ENCODE measurements at regions not wholly inside any gene's neighbourhood (a gene's known extent, or its start where the extent isn't known, plus 50 kb on each side); places are given as distances from the start of the nearest gene placed in this dataset.

- Histone ChIP-seq H3K27ac (no peak overlapping the region), H2AFZ (no peak overlapping the region), H3K4me3 (ENCODE audit: low read depth, low read length) (no peak overlapping the region), H3K79me2 (no peaks in the 10 kb centered on the region), H3K9me3 (ENCODE audit: control insufficient read depth, low read length) (no peaks in the 10 kb centered on the region), H3K4me1 (no peaks in the 10 kb centered on the region), H3K36me3 (ENCODE audit: control insufficient read depth, insufficient read depth, low read length) (no peaks in the 10 kb centered on the region), H3K9ac (no peak overlapping the region), H3K27me3 (ENCODE audit: control insufficient read depth, insufficient read depth, low read length) (no peaks in the 10 kb centered on the region), H3K4me2 (ENCODE audit: low read length) (no peak overlapping the region)
- TF ChIP-seq CTCF (IDR thresholded peaks at IDR 0.05), result no peak
These were observed 202.0 kb upstream of the SALL1 start for GRCh38 chr16:51353055-51353454.

GRCh38 chr16:51349626-51350025, 198.6 kb upstream of the SALL1 start:
- no peaks in the 10 kb centered on the region for H3K36me3 ChIP-seq (ENCODE audit: control insufficient read depth, insufficient read depth, low read length)
- no peak overlapping the region for H2AFZ ChIP-seq
- no peak for TF ChIP-seq CTCF (IDR thresholded peaks at IDR 0.05)
- no peaks in the 10 kb centered on the region for H3K79me2 ChIP-seq
- no peak overlapping the region for H3K9ac ChIP-seq
- no peaks in the 10 kb centered on the region for H3K4me1 ChIP-seq
- H3K4me3 ChIP-seq (ENCODE audit: low read depth, low read length), result no peak overlapping the region
- H3K27me3 ChIP-seq (ENCODE audit: control insufficient read depth, insufficient read depth, low read length), result no peaks in the 10 kb centered on the region
- no peak overlapping the region for H3K27ac ChIP-seq
- H3K9me3 ChIP-seq (ENCODE audit: control insufficient read depth, low read length), result no peaks in the 10 kb centered on the region
- no peak overlapping the region for H3K4me2 ChIP-seq (ENCODE audit: low read length)

- H3K4me3 ChIP-seq (ENCODE audit: low read depth, low read length), result no peak overlapping the region
- H3K4me2 ChIP-seq (ENCODE audit: low read length), result no peak overlapping the region
These were observed 192.3 kb upstream of the SALL1 start for GRCh38 chr16:51343411-51343810.

GRCh38 chr16:51341204-51341603, 190.1 kb upstream of the SALL1 start:
- Histone ChIP-seq H3K4me1 (no peaks in the 10 kb centered on the region), H3K9me3 (ENCODE audit: control insufficient read depth, low read length) (no peaks in the 10 kb centered on the region), H3K4me3 (ENCODE audit: low read depth, low read length) (no peak overlapping the region), H3K79me2 (no peaks in the 10 kb centered on the region), H3K27ac (no peak overlapping the region), H3K36me3 (ENCODE audit: control insufficient read depth, insufficient read depth, low read length) (no peaks in the 10 kb centered on the region), H3K4me2 (ENCODE audit: low read length) (no peak overlapping the region), H2AFZ (no peak overlapping the region), H3K9ac (no peak overlapping the region), H3K27me3 (ENCODE audit: control insufficient read depth, insufficient read depth, low read length) (no peaks in the 10 kb centered on the region)
- no peak for TF ChIP-seq CTCF (IDR thresholded peaks at IDR 0.05)

More at GRCh38 chr16:51343411-51343810, 192.3 kb upstream of the SALL1 start:
- no peak overlapping the region for H3K27ac ChIP-seq
- H3K9ac ChIP-seq, result no peak overlapping the region
- no peak overlapping the region for H2AFZ ChIP-seq
- H3K79me2 ChIP-seq, result no peaks in the 10 kb centered on the region
- no peaks in the 10 kb centered on the region for H3K9me3 ChIP-seq (ENCODE audit: control insufficient read depth, low read length)
- H3K27me3 ChIP-seq (ENCODE audit: control insufficient read depth, insufficient read depth, low read length), result no peaks in the 10 kb centered on the region
- no peak for TF ChIP-seq CTCF (IDR thresholded peaks at IDR 0.05)
- no peaks in the 10 kb centered on the region for H3K36me3 ChIP-seq (ENCODE audit: control insufficient read depth, insufficient read depth, low read length)
- H3K4me1 ChIP-seq, result no peaks in the 10 kb centered on the region

- no peaks in the 10 kb centered on the region for H3K4me1 ChIP-seq
- H3K27me3 ChIP-seq (ENCODE audit: control insufficient read depth, insufficient read depth, low read length), result no peaks in the 10 kb centered on the region
- no peaks in the 10 kb centered on the region for H3K9me3 ChIP-seq (ENCODE audit: control insufficient read depth, low read length)
- no peak for TF ChIP-seq CTCF (IDR thresholded peaks at IDR 0.05)
- H3K36me3 ChIP-seq (ENCODE audit: control insufficient read depth, insufficient read depth, low read length), result no peaks in the 10 kb centered on the region
- no peak overlapping the region for H3K4me3 ChIP-seq (ENCODE audit: low read depth, low read length)
- H3K27ac ChIP-seq, result no peak overlapping the region
- no peak overlapping the region for H2AFZ ChIP-seq
- H3K79me2 ChIP-seq, result no peaks in the 10 kb centered on the region
- H3K9ac ChIP-seq, result no peak overlapping the region
- H3K4me2 ChIP-seq (ENCODE audit: low read length), result no peak overlapping the region
These were observed 186.6 kb upstream of the SALL1 start for GRCh38 chr16:51337662-51338061.
